Activated CD8-positive, alpha-beta T cell treated with anti-CD3 and anti-CD28 coated beads for 36 hours (primary cell): ENCODE measurements at regions not wholly inside any gene's neighbourhood (a gene's known extent, or its start where the extent isn't known, plus 50 kb on each side); places are given as distances from the start of the nearest gene placed in this dataset.

Source experiments
- ATAC-seq: fragments of 200-7000 bp; cut with Tn5 transposase; one replicate; pipeline ENCODE4 v1.10.0; 2021; ENCODE audit warnings: mild to moderate bottlenecking, moderate library complexity
- CTCF ChIA-PET: fragments of 350-600 bp; sonication (Branson Sonifier 250); formaldehyde crosslinking; loops from one replicate; lab custom pipeline; 2021; ENCODE audit warnings: antibody characterized with exemption; lab: Charles Lee
- POLR2A ChIA-PET: fragments of 350-600 bp; sonication (Branson Sonifier 250); formaldehyde crosslinking; loops from one replicate; lab custom pipeline; 2021; ENCODE audit warnings: antibody characterized with exemption; lab: Charles Lee
- DNase-seq: peaks from one replicate; pipeline ENCODE4 v3.0.0-alpha.2; 2020
- H3K27ac Mint-ChIP-seq: one replicate; pipeline ENCODE4 v1.8.0; 2021; ENCODE audit warnings: mild to moderate bottlenecking, mixed read lengths
- H3K27me3 Mint-ChIP-seq: one replicate; pipeline ENCODE4 v1.8.0; 2021; ENCODE audit warnings: mixed read lengths
- H3K36me3 Mint-ChIP-seq: one replicate; pipeline ENCODE4 v1.8.0; 2021; ENCODE audit warnings: low read depth, mixed read lengths
- H3K4me1 Mint-ChIP-seq: one replicate; pipeline ENCODE4 v1.8.0; 2021; ENCODE audit warnings: low read depth, mixed read lengths
- H3K4me3 Mint-ChIP-seq: one replicate; pipeline ENCODE4 v1.8.0; 2021; ENCODE audit warnings: mild to moderate bottlenecking, moderate library complexity, mixed read lengths
- H3K9me3 Mint-ChIP-seq: one replicate; pipeline ENCODE4 v1.8.0; 2021; ENCODE audit warnings: mixed read lengths
- intact Hi-C: fragments of 100-400 bp; cut with micrococcal nuclease; formaldehyde crosslinking; loops from one replicate; pipeline ENCODE4 v1.10.0; 2022
- TF ChIP-seq, protein P1 (sequence below): fragments of 200-600 bp; IDR thresholded peaks from one replicate; pipeline ENCODE4 v1.8.0; 2022; ENCODE audit warnings: antibody characterized with exemption, mild to moderate bottlenecking

DNA sequence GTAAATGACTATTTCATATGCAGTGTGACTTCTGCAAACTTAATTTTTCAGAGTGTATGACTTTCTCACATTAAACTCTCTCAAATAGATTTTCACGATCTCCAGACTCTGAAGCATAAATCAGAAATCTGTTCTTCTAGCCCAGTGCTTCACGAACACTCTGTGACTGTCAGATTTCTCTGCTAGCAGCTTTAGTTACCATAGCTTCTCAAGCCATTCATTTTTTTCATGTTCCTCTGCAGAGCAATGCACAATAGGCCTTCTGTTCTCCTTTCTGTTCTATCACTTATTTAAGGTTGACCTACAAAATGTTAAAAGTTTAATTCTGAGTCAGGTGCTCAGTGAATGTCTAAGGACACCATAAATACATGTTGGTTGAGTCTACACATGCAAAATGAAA is 1102.2 kb downstream of the TUSC7 start:
- H3K27ac Mint-ChIP-seq = no peak overlapping the region
- ATAC-seq (no peak), DNase-seq (no peak)
- no peaks in the 10 kb centered on the region for H3K4me1 Mint-ChIP-seq
- POLR2A ChIA-PET = no interaction called here
- TF ChIP-seq, protein P1, sequence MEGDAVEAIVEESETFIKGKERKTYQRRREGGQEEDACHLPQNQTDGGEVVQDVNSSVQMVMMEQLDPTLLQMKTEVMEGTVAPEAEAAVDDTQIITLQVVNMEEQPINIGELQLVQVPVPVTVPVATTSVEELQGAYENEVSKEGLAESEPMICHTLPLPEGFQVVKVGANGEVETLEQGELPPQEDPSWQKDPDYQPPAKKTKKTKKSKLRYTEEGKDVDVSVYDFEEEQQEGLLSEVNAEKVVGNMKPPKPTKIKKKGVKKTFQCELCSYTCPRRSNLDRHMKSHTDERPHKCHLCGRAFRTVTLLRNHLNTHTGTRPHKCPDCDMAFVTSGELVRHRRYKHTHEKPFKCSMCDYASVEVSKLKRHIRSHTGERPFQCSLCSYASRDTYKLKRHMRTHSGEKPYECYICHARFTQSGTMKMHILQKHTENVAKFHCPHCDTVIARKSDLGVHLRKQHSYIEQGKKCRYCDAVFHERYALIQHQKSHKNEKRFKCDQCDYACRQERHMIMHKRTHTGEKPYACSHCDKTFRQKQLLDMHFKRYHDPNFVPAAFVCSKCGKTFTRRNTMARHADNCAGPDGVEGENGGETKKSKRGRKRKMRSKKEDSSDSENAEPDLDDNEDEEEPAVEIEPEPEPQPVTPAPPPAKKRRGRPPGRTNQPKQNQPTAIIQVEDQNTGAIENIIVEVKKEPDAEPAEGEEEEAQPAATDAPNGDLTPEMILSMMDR = no peak
- intact Hi-C loops = no loop called here
- CTCF ChIA-PET = no interaction called here
- no peak overlapping the region for H3K4me3 Mint-ChIP-seq
- peaks cover 7% of the 10 kb centered on the region for H3K9me3 Mint-ChIP-seq
- no peaks in the 10 kb centered on the region for H3K36me3 Mint-ChIP-seq
- H3K27me3 Mint-ChIP-seq = no peaks in the 10 kb centered on the region

DNA sequence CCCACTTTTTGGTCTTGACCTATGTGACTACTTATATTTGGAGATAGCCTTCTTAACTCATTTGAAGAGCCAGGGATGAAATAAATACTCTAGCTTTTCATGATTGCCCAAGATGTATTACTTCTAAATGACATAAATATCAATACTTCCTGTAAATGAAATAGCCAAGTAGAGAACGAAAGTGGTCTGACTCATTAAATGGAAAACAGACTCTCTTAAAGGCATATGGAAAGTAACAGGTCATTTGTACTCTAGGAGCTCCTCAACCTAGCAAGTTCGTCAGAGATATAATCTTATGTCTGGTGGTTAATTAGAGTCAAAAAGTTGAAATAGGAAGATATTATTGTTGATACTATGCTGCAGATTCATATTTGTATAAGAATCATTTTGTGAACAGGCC is 1105.4 kb downstream of the TUSC7 start:
- ATAC-seq = no peak
- no peak overlapping the region for H3K4me3 Mint-ChIP-seq
- peaks cover 7% of the 10 kb centered on the region for H3K9me3 Mint-ChIP-seq
- H3K27me3 Mint-ChIP-seq = no peaks in the 10 kb centered on the region
- no peaks in the 10 kb centered on the region for H3K4me1 Mint-ChIP-seq
- CTCF ChIA-PET = no interaction called here
- no peak for DNase-seq
- TF ChIP-seq, protein P1 = no peak
- no peaks in the 10 kb centered on the region for H3K36me3 Mint-ChIP-seq
- no peak overlapping the region for H3K27ac Mint-ChIP-seq
- POLR2A ChIA-PET = no interaction called here
- intact Hi-C loops = no loop called here

DNA sequence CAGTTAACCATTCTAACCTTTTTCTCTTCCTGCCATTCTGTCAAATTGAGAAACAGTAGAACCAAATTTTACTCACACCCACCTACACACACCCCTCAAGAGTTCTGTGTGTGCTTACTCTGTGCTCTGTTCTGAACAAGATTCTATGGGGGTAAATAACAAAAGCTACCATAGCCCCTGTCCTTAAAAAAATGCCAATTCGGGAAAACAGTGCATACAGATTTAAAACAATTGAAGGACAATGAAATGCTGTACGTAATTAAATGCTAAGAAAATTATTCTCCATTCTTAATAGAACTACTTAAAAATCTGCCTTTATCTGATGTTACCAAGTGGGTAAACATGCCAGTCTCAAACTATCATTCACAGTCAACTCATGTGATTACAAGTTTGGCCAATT is 1107.5 kb downstream of the TUSC7 start:
- H3K27ac Mint-ChIP-seq = no peak overlapping the region
- intact Hi-C loops = no loop called here

DNA sequence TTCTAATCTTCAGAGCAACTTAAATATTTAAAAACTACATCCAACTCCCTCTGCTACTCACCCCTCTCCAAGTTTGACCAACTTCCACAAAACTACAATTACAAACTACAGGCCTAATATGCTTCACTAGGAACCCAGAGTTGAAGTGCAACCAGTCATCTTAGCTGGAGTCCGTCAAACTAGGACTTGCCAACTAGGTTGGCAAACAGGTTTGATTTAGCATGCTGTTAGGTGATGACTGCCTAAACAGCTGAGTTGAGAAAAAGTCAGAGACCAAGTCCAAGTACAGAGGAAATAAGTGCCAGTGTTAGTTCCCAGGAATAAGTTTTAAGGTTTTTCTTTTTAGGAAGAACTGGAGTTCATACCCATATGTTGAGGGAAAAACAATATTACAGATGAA is 1109.0 kb downstream of the TUSC7 start:
- intact Hi-C loops = no loop called here
- ChIA-PET POLR2A (no interaction called here), CTCF (no interaction called here)
- no peak for DNase-seq
- Mint-ChIP-seq H3K4me1 (no peaks in the 10 kb centered on the region), H3K4me3 (no peak overlapping the region), H3K9me3 (peaks cover 4% of the 10 kb centered on the region), H3K27me3 (no peaks in the 10 kb centered on the region), H3K36me3 (no peaks in the 10 kb centered on the region), H3K27ac (no peak overlapping the region)
- no peak for ATAC-seq
- TF ChIP-seq, protein P1 = no peak

More for the DNA sequence above, 1107.5 kb downstream of the TUSC7 start:
- DNase-seq (no peak), ATAC-seq (no peak)
- Mint-ChIP-seq H3K27me3 (no peaks in the 10 kb centered on the region), H3K36me3 (no peaks in the 10 kb centered on the region), H3K4me3 (no peak overlapping the region), H3K4me1 (no peaks in the 10 kb centered on the region), H3K9me3 (peaks cover 4% of the 10 kb centered on the region)
- TF ChIP-seq, protein P1 = no peak
- POLR2A ChIA-PET = no interaction called here
- CTCF ChIA-PET = no interaction called here

DNA sequence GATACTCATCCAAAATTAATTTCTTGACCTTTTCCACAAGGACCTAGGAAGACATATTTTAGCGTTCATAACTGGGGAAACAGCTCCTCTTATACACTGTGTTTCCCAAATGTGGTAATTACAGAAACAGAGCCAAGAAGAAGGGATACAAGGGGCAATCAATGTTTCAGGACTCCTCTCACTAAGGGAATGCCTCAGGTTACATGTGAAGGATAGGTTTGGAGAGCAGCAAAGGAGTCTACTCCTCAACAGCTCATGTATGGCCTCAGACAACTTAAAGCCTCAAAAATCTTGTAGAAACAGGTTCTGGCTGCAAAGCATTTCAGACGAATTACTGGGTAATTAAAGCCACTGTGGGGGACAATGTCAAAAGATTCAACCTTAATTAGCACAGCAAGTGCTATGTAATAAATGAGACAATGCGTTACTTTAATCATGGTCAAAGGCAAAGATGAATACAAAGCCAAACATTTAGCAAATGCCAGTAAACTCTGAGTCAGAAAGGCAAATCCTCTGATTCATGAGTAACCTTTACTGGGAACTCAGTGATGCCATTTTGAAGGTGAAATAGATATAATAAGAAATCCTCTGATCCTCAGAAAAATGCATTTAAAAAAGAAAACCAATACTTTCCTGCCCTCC is 1111.2 kb downstream of the TUSC7 start:
- ATAC-seq (no peak), DNase-seq (no peak)
- H3K27me3 Mint-ChIP-seq = no peaks in the 10 kb centered on the region
- CTCF ChIA-PET = no interaction called here
- intact Hi-C loops = no loop called here
- POLR2A ChIA-PET = no interaction called here
- no peak overlapping the region for H3K4me3 Mint-ChIP-seq
- peaks cover 5% of the 10 kb centered on the region for H3K9me3 Mint-ChIP-seq
- no peaks in the 10 kb centered on the region for H3K36me3 Mint-ChIP-seq
- H3K4me1 Mint-ChIP-seq = no peaks in the 10 kb centered on the region
- H3K27ac Mint-ChIP-seq = no peak overlapping the region
- TF ChIP-seq, protein P1 = no peak
